Naive thymus-derived CD4-positive, alpha-beta T cell (primary cell): ENCODE measurements at regions not wholly inside any gene's neighbourhood (a gene's known extent, or its start where the extent isn't known, plus 50 kb on each side); places are given as distances from the start of the nearest gene placed in this dataset.
"Not testable (repeated sequence)": the region's sequence is repeated elsewhere in the genome, so short reads cannot be mapped to it uniquely, and the experiment has no call there.

Experiments
- ATAC-seq: fragments of 150-1000 bp; cut with Tn5 transposase; 2 replicates; pipeline ENCODE4 v1.10.0; 2021; ENCODE audit warnings: mild to moderate bottlenecking, moderate library complexity
- CTCF ChIA-PET: fragments of 350-600 bp; sonication (Branson Sonifier 250); formaldehyde crosslinking; loops from one replicate; lab custom pipeline; 2021; ENCODE audit warnings: antibody characterized with exemption; lab: Charles Lee
- POLR2A ChIA-PET: fragments of 350-600 bp; sonication (Branson Sonifier 250); formaldehyde crosslinking; loops from one replicate; lab custom pipeline; 2021; ENCODE audit warnings: antibody characterized with exemption, inconsistent platforms; lab: Charles Lee
- DNase-seq, 9 donors: peaks; one replicate each; pipeline versions ENCODE4 v3.0.0 to v3.0.0-alpha.2; 2020 to 2022; ENCODE audit warnings: mixed read lengths in 1 of 9
- H3K27ac ChIP-seq: one replicate; pipeline ENCODE4 v1.7.0; 2013; ENCODE audit warnings: mild to moderate bottlenecking, low read depth, low read length, moderate library complexity
- H3K27me3 ChIP-seq, 2 donors: one replicate each; pipeline ENCODE4 v1.7.0; 2013; ENCODE audit warnings: low read length in 2 of 2, mild to moderate bottlenecking in 2 of 2, moderate library complexity in 2 of 2; ENCODE audit not compliant: control insufficient read depth in 2 of 2, insufficient read depth in 2 of 2
- H3K36me3 ChIP-seq, 3 experiments: 1 replicate in 2 of 3; 2 replicates in 1 of 3; pipeline ENCODE4 v1.7.0; 2013; ENCODE audit warnings: low read length in 3 of 3, mild to moderate bottlenecking in 3 of 3, moderate library complexity in 1 of 3; ENCODE audit not compliant: insufficient read depth in 3 of 3, control insufficient read depth in 2 of 3
- H3K4me1 ChIP-seq, 2 donors: one replicate each; pipeline ENCODE4 v1.7.0; 2013; ENCODE audit warnings: low read length in 2 of 2, mild to moderate bottlenecking in 2 of 2, moderate library complexity in 1 of 2; ENCODE audit not compliant: control insufficient read depth in 2 of 2, insufficient read depth in 2 of 2
- H3K4me3 ChIP-seq: 2 replicates; pipeline ENCODE4 v1.7.0; 2013; ENCODE audit warnings: mild to moderate bottlenecking, low read length
- H3K9me3 ChIP-seq, 3 experiments: 1 replicate in 2 of 3; 2 replicates in 1 of 3; pipeline ENCODE4 v1.7.0; 2013; ENCODE audit warnings: low read length in 3 of 3; ENCODE audit not compliant: control insufficient read depth in 2 of 3
- H3K27ac Mint-ChIP-seq, 9 donors: one replicate each; pipeline ENCODE4 v1.8.0; 2020 to 2022; ENCODE audit warnings: mixed read lengths in 9 of 9, mild to moderate bottlenecking in 8 of 9, moderate library complexity in 5 of 9, inconsistent platforms in 2 of 9
- H3K27me3 Mint-ChIP-seq, 5 donors: one replicate each; pipeline ENCODE4 v1.8.0; 2021 to 2022; ENCODE audit warnings: mixed read lengths in 5 of 5, mild to moderate bottlenecking in 1 of 5
- H3K36me3 Mint-ChIP-seq, 5 donors: one replicate each; pipeline ENCODE4 v1.8.0; 2020 to 2022; ENCODE audit warnings: mixed read lengths in 5 of 5, mild to moderate bottlenecking in 3 of 5, inconsistent platforms in 1 of 5
- H3K4me1 Mint-ChIP-seq, 7 donors: one replicate each; pipeline ENCODE4 v1.8.0; 2020 to 2022; ENCODE audit warnings: mixed read lengths in 7 of 7, mild to moderate bottlenecking in 3 of 7, inconsistent platforms in 1 of 7
- H3K4me3 Mint-ChIP-seq, 10 donors: one replicate each; pipeline ENCODE4 v1.8.0; 2020 to 2022; ENCODE audit warnings: mild to moderate bottlenecking in 10 of 10, mixed read lengths in 10 of 10, moderate library complexity in 6 of 10, inconsistent platforms in 2 of 10
- H3K9me3 Mint-ChIP-seq, 11 donors: one replicate each; pipeline ENCODE4 v1.8.0; 2020 to 2022; ENCODE audit warnings: mixed read lengths in 11 of 11, mild to moderate bottlenecking in 4 of 11, inconsistent platforms in 1 of 11, moderate library complexity in 1 of 11
- intact Hi-C, 2 donors: fragments of 100-400 bp; cut with micrococcal nuclease; formaldehyde crosslinking; loops; one replicate each; pipeline ENCODE4 v1.15.1; 2023

DNA sequence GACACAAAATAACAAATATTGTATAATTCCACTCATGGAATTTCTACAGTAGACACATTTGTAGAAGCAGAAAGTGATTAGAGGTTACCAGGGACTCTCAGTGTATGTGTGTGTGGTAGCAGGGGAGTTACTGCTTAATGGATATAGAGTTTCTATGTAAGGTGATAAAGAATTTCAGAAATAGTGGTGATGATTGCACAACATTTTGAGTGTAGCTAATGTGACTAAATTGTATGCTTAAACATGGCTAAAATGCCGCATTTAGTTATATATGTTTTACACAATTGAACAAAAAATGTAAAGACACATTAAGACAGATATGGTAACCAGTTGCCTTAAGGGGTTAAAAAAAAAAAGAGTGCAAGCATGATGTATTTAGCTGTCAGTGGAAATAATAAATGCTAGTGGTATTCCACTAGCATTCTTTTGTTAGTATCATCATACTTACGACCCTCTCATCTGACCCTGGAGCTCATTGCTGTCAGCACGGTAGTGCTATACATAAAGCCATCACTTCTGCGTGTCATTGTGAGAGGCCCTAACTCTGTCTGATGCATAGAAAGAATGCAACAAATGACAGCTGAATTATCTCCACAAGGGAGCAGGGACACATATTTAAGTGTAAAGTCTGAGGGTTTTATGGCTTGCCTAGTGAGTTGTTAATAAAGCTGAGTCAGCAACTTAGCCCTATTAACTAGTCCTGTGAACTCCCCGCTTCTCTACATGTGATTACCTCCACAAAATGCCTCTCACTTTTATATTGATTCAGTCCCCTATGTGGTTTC, 134.1 kb upstream of the RXFP2 start:
- no peaks in the 10 kb centered on the region for H3K9me3 ChIP-seq
- Mint-ChIP-seq H3K27ac (no peak overlapping the region), H3K4me1 (no peaks in the 10 kb centered on the region), H3K9me3 (peaks cover 0 to 4% (median 0%) of the 10 kb centered on the region in 11 donors), H3K36me3 (no peaks in the 10 kb centered on the region), H3K4me3 (no peak overlapping the region), H3K27me3 (peaks cover 0 to 4% (median 0%) of the 10 kb centered on the region in 5 donors)
- H3K36me3 ChIP-seq = no peaks in the 10 kb centered on the region
- ATAC-seq = no peak
- DNase-seq = no peak
- intact Hi-C loops = no loop called here
- CTCF ChIA-PET = no interaction called here
- no peaks in the 10 kb centered on the region for H3K27me3 ChIP-seq
- H3K4me3 ChIP-seq = no peak overlapping the region
- no peaks in the 10 kb centered on the region for H3K4me1 ChIP-seq
- POLR2A ChIA-PET = no interaction called here
- H3K27ac ChIP-seq = no peak overlapping the region

DNA sequence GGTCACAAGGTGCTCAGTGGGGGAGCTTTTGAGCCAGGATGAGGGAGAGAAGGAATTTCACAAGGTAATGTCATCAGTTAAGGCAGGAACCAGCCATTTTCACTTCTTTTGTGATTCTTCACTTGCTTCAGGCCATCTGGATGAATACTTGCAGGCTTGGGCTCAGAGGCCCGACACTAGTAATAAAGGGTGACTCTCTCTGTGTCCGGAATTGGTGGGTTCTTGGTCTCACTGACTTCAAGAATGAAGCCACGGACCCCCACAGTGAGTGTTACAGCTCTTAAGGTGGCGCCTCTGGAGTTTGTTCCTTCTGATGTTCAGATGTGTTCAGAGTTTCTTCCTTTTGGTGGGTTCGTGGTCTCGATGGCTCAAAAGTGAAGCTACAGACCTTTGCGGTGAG, 131.8 kb upstream of the RXFP2 start:
- POLR2A ChIA-PET, H3K4me3 ChIP-seq, H3K27ac Mint-ChIP-seq, H3K4me3 Mint-ChIP-seq, ATAC-seq, H3K36me3 ChIP-seq, H3K9me3 ChIP-seq, CTCF ChIA-PET, H3K4me1 Mint-ChIP-seq, DNase-seq, H3K36me3 Mint-ChIP-seq, H3K27me3 Mint-ChIP-seq, H3K27me3 ChIP-seq, intact Hi-C loops, H3K4me1 ChIP-seq, H3K27ac ChIP-seq, H3K9me3 Mint-ChIP-seq: not testable (repeated sequence)

DNA sequence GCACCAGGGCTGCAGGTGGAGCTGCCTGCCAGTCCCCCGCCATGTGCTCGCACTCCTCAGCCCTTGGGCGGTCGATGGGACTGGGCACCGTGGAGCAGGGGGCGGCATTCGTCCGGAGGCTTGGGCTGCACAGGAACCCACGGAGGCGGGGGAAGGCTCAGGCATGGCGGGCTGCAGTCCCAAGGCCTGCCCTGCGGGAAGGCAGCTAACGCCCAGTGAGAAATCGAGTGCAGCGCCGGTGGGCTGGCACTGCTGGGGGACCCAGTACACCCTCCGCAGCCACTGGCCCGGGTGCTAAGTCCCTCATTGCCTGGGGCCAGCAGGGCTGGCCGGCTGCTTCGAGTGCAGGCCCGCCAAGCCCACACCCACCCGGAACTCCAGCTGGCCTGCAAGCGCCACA, 130.5 kb upstream of the RXFP2 start:
- H3K27me3 ChIP-seq, H3K27me3 Mint-ChIP-seq, H3K27ac Mint-ChIP-seq, H3K4me3 ChIP-seq, ATAC-seq, H3K4me3 Mint-ChIP-seq, H3K9me3 Mint-ChIP-seq, H3K27ac ChIP-seq, CTCF ChIA-PET, DNase-seq, H3K4me1 ChIP-seq, H3K9me3 ChIP-seq, H3K4me1 Mint-ChIP-seq, H3K36me3 ChIP-seq, POLR2A ChIA-PET, intact Hi-C loops, H3K36me3 Mint-ChIP-seq: not testable (repeated sequence)

DNA sequence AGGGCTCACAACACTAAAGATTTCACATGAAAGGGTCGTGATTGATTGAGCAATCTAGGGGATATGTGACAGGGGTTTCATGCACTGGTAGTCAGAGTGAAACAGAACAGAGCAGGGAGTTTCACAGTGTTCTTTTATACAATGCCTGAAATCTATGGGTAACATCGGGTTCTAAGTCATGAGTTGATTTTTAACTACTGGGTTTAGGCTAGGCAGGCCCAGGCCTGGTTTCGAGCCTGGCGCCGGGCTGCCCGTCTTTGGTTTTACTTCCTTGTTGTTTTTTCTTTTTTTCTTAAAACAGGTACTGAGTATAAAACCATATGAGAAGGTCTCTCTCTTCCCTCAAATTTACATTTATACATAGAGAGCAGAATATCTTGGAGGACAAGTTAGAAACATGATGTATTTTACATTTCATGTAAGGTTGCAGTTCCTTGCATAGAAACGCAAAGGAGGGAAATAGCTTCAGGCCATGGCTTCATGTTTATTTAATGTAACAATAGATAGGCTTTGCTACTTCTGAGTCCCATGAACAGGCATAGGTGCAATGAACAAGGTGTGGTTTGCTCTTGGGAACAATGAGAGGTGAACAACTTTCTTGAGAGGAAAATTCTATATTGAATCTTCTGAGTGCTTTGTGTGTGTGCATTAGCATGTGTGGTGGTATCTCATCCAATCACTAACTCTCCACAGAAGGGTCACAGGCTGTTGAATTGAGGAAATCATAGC, 128.9 kb upstream of the RXFP2 start:
- ChIA-PET POLR2A (no interaction called here), CTCF (no interaction called here)
- no peak overlapping the region for H3K27ac ChIP-seq
- H3K4me3 ChIP-seq = no peak overlapping the region
- peaks cover 0 to 4% (median 0%) of the 10 kb centered on the region in 3 experiments for H3K9me3 ChIP-seq
- intact Hi-C loops = no loop called here
- Mint-ChIP-seq H3K9me3 (peaks cover 2 to 9% (median 4%) of the 10 kb centered on the region in 11 donors), H3K36me3 (no peaks in the 10 kb centered on the region), H3K4me1 (no peaks in the 10 kb centered on the region), H3K27ac (no peak overlapping the region), H3K4me3 (peak overlapping the region in 1 of 10 donors; percentile 67), H3K27me3 (no peaks in the 10 kb centered on the region)
- ATAC-seq (no peak), DNase-seq (no peak)
- H3K36me3 ChIP-seq = no peaks in the 10 kb centered on the region
- no peaks in the 10 kb centered on the region for H3K4me1 ChIP-seq
- no peaks in the 10 kb centered on the region for H3K27me3 ChIP-seq

DNA sequence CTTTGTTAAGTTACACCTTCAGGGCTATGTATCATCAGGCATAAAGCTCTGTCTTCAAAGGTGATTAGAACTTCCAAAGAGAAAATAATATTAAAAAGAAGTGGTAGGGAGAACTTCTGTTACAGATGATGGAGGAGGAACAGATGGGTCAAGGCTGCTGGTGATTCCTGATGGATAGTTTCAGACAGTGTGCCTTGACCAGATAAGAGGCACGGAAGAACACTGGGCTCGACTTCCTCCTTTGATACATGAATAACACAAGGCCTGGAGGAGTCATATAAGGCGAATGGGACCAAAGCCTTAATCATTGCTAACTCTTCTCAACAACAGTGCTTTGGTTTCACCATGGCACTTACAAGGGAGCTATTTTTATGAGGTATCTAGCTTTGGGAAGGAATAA, 128.1 kb upstream of the RXFP2 start:
- POLR2A ChIA-PET = no interaction called here
- no peaks in the 10 kb centered on the region for H3K27me3 Mint-ChIP-seq

DNA sequence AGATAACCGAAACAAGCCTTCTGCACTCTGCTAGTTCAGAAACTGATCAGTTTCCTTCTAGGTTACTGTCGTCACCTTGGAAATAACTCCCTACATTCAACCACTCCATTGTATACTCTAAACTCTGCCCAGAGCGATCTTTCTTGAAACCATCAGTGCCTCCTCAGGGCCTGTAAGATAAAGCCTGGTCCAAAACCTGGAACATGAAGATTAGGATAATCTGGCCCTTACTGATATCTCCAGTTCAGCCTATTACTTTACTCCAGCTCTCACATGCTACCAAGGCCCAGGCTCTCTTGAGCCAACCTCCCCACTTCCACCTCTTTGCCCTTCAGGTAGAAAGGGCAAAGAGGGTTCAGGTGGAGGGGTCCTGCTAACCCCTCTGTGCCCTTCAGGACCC, 125.3 kb upstream of the RXFP2 start:
- Mint-ChIP-seq H3K9me3 (peaks cover 2 to 9% (median 5%) of the 10 kb centered on the region in 11 donors), H3K27me3 (no peaks in the 10 kb centered on the region), H3K36me3 (no peaks in the 10 kb centered on the region), H3K4me3 (no peak overlapping the region), H3K27ac (no peak overlapping the region), H3K4me1 (no peaks in the 10 kb centered on the region)
- ATAC-seq (no peak), DNase-seq (no peak)
- Histone ChIP-seq H3K4me3 (no peak overlapping the region), H3K9me3 (peaks cover 0 to 4% (median 0%) of the 10 kb centered on the region in 3 experiments), H3K36me3 (no peaks in the 10 kb centered on the region), H3K4me1 (no peaks in the 10 kb centered on the region), H3K27ac (no peak overlapping the region), H3K27me3 (no peaks in the 10 kb centered on the region)
- intact Hi-C loops = no loop called here
- POLR2A ChIA-PET = no interaction called here
- CTCF ChIA-PET = no interaction called here

More for the DNA sequence above, 128.1 kb upstream of the RXFP2 start:
- Histone ChIP-seq H3K36me3 (no peaks in the 10 kb centered on the region), H3K27ac (no peak overlapping the region), H3K9me3 (peaks cover 0 to 4% (median 0%) of the 10 kb centered on the region in 3 experiments), H3K4me1 (no peaks in the 10 kb centered on the region), H3K4me3 (no peak overlapping the region), H3K27me3 (no peaks in the 10 kb centered on the region)
- Mint-ChIP-seq H3K36me3 (no peaks in the 10 kb centered on the region), H3K4me3 (no peak overlapping the region), H3K27ac (no peak overlapping the region), H3K9me3 (peaks cover 2 to 9% (median 5%) of the 10 kb centered on the region in 11 donors), H3K4me1 (no peaks in the 10 kb centered on the region)
- CTCF ChIA-PET = no interaction called here
- ATAC-seq (no peak), DNase-seq (no peak)
- intact Hi-C loops = no loop called here

DNA sequence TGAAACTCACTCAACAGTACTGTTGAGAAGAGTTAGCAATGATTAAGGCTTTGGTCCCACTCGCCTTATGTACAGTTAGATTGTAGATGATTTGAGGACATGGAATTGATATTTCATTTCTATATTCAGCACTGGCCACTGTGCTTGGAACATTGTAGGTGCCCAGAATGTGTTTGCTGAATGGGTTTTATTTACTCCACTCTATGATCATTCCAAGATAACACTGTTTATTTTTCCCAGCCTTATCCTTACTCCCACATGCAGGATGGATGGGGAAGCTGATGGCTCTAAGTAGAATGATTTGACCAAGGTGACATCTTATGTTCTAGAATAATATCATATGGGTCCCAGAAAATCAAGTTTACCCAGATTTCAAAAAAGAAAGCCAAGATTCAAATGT, 124.6 kb upstream of the RXFP2 start:
- Histone ChIP-seq H3K4me1 (no peaks in the 10 kb centered on the region), H3K4me3 (no peak overlapping the region), H3K9me3 (peaks cover 0 to 4% (median 0%) of the 10 kb centered on the region in 3 experiments), H3K36me3 (no peaks in the 10 kb centered on the region), H3K27me3 (no peaks in the 10 kb centered on the region), H3K27ac (no peak overlapping the region)
- H3K27ac Mint-ChIP-seq = no peak overlapping the region
- ChIA-PET POLR2A (no interaction called here), CTCF (no interaction called here)
- no peaks in the 10 kb centered on the region for H3K4me1 Mint-ChIP-seq
- peaks cover 2 to 9% (median 5%) of the 10 kb centered on the region in 11 donors for H3K9me3 Mint-ChIP-seq
- intact Hi-C loops = no loop called here
- no peak overlapping the region for H3K4me3 Mint-ChIP-seq
- DNase-seq (no peak), ATAC-seq (no peak)
- no peaks in the 10 kb centered on the region for H3K36me3 Mint-ChIP-seq
- H3K27me3 Mint-ChIP-seq = no peaks in the 10 kb centered on the region
